SK-N-SH (cell line): ENCODE measurements at regions not wholly inside any gene's neighbourhood (a gene's known extent, or its start where the extent isn't known, plus 50 kb on each side); places are given as distances from the start of the nearest gene placed in this dataset.

Experiments used
- CTCF ChIA-PET: fragments of 300-600, 350-600 bp; formaldehyde crosslinking; extraction: SDS; loops from one replicate; lab custom pipeline; 2021; lab: Yijun Ruan, JAX
- POLR2A ChIA-PET: fragments of 350-600 bp; sonication (Branson Sonifier 250); formaldehyde crosslinking; extraction: SDS; loops from one replicate; lab custom pipeline; 2020; ENCODE audit warnings: antibody characterized with exemption, inconsistent platforms; lab: Yijun Ruan, JAX
- DNase-seq: peaks from one replicate; pipeline ENCODE4 v3.0.0; 2012
- H2AFZ ChIP-seq: fragments of 200-600 bp; sonication (generic); 2 replicates; pipeline ENCODE4 v1.8.1; 2016; ENCODE audit warnings: antibody characterized with exemption, mild to moderate bottlenecking, low read depth
- H3F3A ChIP-seq: fragments of 200-600 bp; sonication (generic); replicated peaks from 2 replicates; pipeline ENCODE3; 2016; ENCODE audit warnings: antibody characterized with exemption, mild to moderate bottlenecking; ENCODE audit not compliant: insufficient read depth
- H3K27ac ChIP-seq, 2 experiments: fragments of 200-500 bp in 1 of 2; fragments of 200-600 bp in 1 of 2; sonication (Bioruptor generic) in 1 of 2; sonication (generic), shearing (Covaris generic) in 1 of 2; 2 replicates each; pipeline versions ENCODE4 v1.5.1 to v1.6.1; 2014 to 2016; ENCODE audit warnings: low read depth in 2 of 2, inconsistent platforms in 1 of 2, low read length in 1 of 2, mild to moderate bottlenecking in 1 of 2, mixed read lengths in 1 of 2
- H3K27me3 ChIP-seq: fragments of 200-600 bp; sonication (generic), shearing (Covaris generic); 2 replicates; pipeline ENCODE4 v1.6.1; 2016; ENCODE audit warnings: mixed run types; ENCODE audit not compliant: insufficient read depth
- H3K36me3 ChIP-seq, 2 experiments: fragments of 200-500 bp in 1 of 2; fragments of 200-600 bp in 1 of 2; sonication (Bioruptor generic) in 1 of 2; sonication (generic) in 1 of 2; replicated peaks in 1 of 2; 2 replicates each; pipeline versions ENCODE3 to v1.5.1; 2014 to 2016; ENCODE audit warnings: low read length in 1 of 2, mild to moderate bottlenecking in 1 of 2; ENCODE audit not compliant: insufficient read depth in 2 of 2, control insufficient read depth in 1 of 2
- H3K4me1 ChIP-seq, 2 experiments: fragments of 200-500 bp in 1 of 2; fragments of 200-600 bp in 1 of 2; sonication (Bioruptor generic) in 1 of 2; sonication (generic), shearing (Covaris generic) in 1 of 2; 2 replicates each; pipeline versions ENCODE4 v1.5.1 to v1.6.1; 2014 to 2016; ENCODE audit warnings: low read depth in 1 of 2, low read length in 1 of 2, mixed run types in 1 of 2; ENCODE audit not compliant: insufficient read depth in 2 of 2, control insufficient read depth in 1 of 2
- H3K4me2 ChIP-seq: fragments of 200-600 bp; sonication (generic), shearing (Covaris generic); 2 replicates; pipeline ENCODE4 v1.6.1; 2017; ENCODE audit warnings: mixed run types
- H3K4me3 ChIP-seq, 2 experiments: fragments of 200-500 bp in 1 of 2; fragments of 200-600 bp in 1 of 2; sonication (Bioruptor generic) in 1 of 2; sonication (generic), shearing (Covaris generic) in 1 of 2; 2 replicates each; pipeline versions ENCODE4 v1.5.1 to v1.8.1; 2014 to 2016; ENCODE audit warnings: low read depth in 2 of 2, inconsistent platforms in 1 of 2, low read length in 1 of 2, mild to moderate bottlenecking in 1 of 2, mixed read lengths in 1 of 2, moderate library complexity in 1 of 2
- H3K79me2 ChIP-seq: fragments of 200-600 bp; sonication (generic); 2 replicates; pipeline ENCODE4 v1.8.1; 2017; ENCODE audit warnings: mild to moderate bottlenecking; ENCODE audit not compliant: insufficient read depth
- H3K9ac ChIP-seq: fragments of 200-600 bp; sonication (generic); 2 replicates; pipeline ENCODE4 v1.6.1; 2017; ENCODE audit warnings: mixed run types
- H3K9me2 ChIP-seq: fragments of 200-600 bp; sonication (generic); 2 replicates; pipeline ENCODE4 v1.6.1; 2017; ENCODE audit warnings: mixed run types
- H3K9me3 ChIP-seq: fragments of 200-600 bp; sonication (generic); 2 replicates; pipeline ENCODE4 v1.6.1; 2017; ENCODE audit warnings: mixed run types, mild to moderate bottlenecking, moderate library complexity
- H4K20me1 ChIP-seq: fragments of 200-600 bp; sonication (generic); 2 replicates; pipeline ENCODE4 v1.6.1; 2017; ENCODE audit warnings: mild to moderate bottlenecking, mixed run types; ENCODE audit not compliant: insufficient read depth
- CHD2 ChIP-seq: fragments of 150-350 bp; IDR thresholded peaks from 2 replicates; pipeline ENCODE4 v1.6.1; 2018; ENCODE audit warnings: low read length; ENCODE audit not compliant: partially characterized antibody
- FOSL2 ChIP-seq: IDR thresholded peaks from 2 replicates; pipeline ENCODE4 v1.4.0; 2012; ENCODE audit warnings: low read depth, mild to moderate bottlenecking, moderate library complexity, borderline replicate concordance
- FOXJ3 ChIP-seq: sonication (generic); formaldehyde crosslinking; IDR thresholded peaks from 2 replicates; pipeline ENCODE4 v1.5.1; 2020; ENCODE audit warnings: mild to moderate bottlenecking, missing genetic modification reagents
- RAD21 ChIP-seq: IDR thresholded peaks from 2 replicates; pipeline ENCODE4 v1.6.1; 2012; ENCODE audit warnings: mild to moderate bottlenecking, low read length
- SIN3A ChIP-seq: IDR thresholded peaks from 2 replicates; pipeline ENCODE4 v1.6.1; 2012; ENCODE audit warnings: low read depth, mild to moderate bottlenecking, low read length, moderate library complexity, borderline replicate concordance
- TAF1 ChIP-seq: IDR thresholded peaks from 2 replicates; pipeline ENCODE4 v1.6.1; 2012; ENCODE audit warnings: low read depth, mild to moderate bottlenecking, low read length, moderate library complexity, borderline replicate concordance
- WGBS: methylation state at CpG from one replicate; pipeline ENCODE4 v1.1.6; 2017; ENCODE audit warnings: low lambda C conversion rate; 5-methylcytosine and 5-hydroxymethylcytosine counted together
- TF ChIP-seq, protein P1 (sequence below): IDR thresholded peaks from 2 replicates; pipeline ENCODE4; 2012
- TF ChIP-seq, protein P2 (sequence below): IDR thresholded peaks from 2 replicates; pipeline ENCODE4 v1.6.1; 2012; ENCODE audit warnings: mild to moderate bottlenecking, low read depth, low read length, moderate library complexity
- TF ChIP-seq, protein P3 (sequence below): IDR thresholded peaks from 2 replicates; pipeline ENCODE4 v1.4.0; 2012; ENCODE audit warnings: low read depth, borderline replicate concordance
- TF ChIP-seq, protein P4 (sequence below): fragments of 200-600 bp; sonication (generic); IDR thresholded peaks from 2 replicates; pipeline ENCODE4 v1.6.1; 2017; ENCODE audit warnings: antibody characterized with exemption, mild to moderate bottlenecking, moderate library complexity

DNA sequence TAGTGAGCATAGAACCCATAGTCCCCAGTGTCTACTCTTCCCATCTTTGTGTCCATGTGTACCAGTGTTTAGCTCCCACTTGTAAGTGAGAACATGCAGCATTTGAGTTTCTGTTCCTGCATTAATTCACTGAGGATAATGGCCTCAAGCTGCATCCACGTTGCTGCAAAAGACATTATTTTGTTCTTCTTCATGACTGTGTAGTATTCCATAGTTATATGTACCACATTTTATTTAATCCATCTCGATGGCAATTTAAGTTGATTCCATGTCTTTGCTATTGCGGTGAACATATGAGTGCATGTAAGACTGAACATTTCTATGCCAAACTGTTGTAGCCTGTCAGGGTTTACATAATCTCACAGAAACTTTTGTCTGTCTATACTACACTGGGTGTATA is 237.2 kb downstream of the IPO8 start:
- Histone ChIP-seq H3K4me2 (no peak overlapping the region), H3K4me1 (no peaks in the 10 kb centered on the region), H3F3A (no peaks in the 10 kb centered on the region), H3K79me2 (no peaks in the 10 kb centered on the region), H3K4me3 (no peak overlapping the region), H3K27me3 (no peaks in the 10 kb centered on the region), H4K20me1 (no peaks in the 10 kb centered on the region), H2AFZ (no peak overlapping the region), H3K27ac (no peak overlapping the region), H3K36me3 (no peaks in the 10 kb centered on the region), H3K9me3 (no peaks in the 10 kb centered on the region), H3K9ac (no peak overlapping the region), H3K9me2 (no peaks in the 10 kb centered on the region)
- 27% methylated on average over 3 of the region's 3 CpGs for WGBS
- ChIA-PET POLR2A (no interaction called here), CTCF (interaction anchor here (1.2 to 2.6 kb wide), 4 partner anchors 9 to 939 kb away, joined by 3 to 6 read pairs (median 5); no protein-coding TSS in a partner anchor)
- DNase-seq = no peak
- TF ChIP-seq TAF1 (no peak), FOXJ3 (no peak), FOSL2 (no peak), SIN3A (no peak)
- TF ChIP-seq, protein P1, sequence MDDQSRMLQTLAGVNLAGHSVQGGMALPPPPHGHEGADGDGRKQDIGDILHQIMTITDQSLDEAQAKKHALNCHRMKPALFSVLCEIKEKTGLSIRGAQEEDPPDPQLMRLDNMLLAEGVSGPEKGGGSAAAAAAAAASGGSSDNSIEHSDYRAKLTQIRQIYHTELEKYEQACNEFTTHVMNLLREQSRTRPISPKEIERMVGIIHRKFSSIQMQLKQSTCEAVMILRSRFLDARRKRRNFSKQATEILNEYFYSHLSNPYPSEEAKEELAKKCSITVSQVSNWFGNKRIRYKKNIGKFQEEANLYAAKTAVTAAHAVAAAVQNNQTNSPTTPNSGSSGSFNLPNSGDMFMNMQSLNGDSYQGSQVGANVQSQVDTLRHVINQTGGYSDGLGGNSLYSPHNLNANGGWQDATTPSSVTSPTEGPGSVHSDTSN = no peak
- TF ChIP-seq, protein P2, sequence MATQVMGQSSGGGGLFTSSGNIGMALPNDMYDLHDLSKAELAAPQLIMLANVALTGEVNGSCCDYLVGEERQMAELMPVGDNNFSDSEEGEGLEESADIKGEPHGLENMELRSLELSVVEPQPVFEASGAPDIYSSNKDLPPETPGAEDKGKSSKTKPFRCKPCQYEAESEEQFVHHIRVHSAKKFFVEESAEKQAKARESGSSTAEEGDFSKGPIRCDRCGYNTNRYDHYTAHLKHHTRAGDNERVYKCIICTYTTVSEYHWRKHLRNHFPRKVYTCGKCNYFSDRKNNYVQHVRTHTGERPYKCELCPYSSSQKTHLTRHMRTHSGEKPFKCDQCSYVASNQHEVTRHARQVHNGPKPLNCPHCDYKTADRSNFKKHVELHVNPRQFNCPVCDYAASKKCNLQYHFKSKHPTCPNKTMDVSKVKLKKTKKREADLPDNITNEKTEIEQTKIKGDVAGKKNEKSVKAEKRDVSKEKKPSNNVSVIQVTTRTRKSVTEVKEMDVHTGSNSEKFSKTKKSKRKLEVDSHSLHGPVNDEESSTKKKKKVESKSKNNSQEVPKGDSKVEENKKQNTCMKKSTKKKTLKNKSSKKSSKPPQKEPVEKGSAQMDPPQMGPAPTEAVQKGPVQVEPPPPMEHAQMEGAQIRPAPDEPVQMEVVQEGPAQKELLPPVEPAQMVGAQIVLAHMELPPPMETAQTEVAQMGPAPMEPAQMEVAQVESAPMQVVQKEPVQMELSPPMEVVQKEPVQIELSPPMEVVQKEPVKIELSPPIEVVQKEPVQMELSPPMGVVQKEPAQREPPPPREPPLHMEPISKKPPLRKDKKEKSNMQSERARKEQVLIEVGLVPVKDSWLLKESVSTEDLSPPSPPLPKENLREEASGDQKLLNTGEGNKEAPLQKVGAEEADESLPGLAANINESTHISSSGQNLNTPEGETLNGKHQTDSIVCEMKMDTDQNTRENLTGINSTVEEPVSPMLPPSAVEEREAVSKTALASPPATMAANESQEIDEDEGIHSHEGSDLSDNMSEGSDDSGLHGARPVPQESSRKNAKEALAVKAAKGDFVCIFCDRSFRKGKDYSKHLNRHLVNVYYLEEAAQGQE = no peak
- TF ChIP-seq, protein P3, sequence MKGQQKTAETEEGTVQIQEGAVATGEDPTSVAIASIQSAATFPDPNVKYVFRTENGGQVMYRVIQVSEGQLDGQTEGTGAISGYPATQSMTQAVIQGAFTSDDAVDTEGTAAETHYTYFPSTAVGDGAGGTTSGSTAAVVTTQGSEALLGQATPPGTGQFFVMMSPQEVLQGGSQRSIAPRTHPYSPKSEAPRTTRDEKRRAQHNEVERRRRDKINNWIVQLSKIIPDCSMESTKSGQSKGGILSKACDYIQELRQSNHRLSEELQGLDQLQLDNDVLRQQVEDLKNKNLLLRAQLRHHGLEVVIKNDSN = no peak

DNA sequence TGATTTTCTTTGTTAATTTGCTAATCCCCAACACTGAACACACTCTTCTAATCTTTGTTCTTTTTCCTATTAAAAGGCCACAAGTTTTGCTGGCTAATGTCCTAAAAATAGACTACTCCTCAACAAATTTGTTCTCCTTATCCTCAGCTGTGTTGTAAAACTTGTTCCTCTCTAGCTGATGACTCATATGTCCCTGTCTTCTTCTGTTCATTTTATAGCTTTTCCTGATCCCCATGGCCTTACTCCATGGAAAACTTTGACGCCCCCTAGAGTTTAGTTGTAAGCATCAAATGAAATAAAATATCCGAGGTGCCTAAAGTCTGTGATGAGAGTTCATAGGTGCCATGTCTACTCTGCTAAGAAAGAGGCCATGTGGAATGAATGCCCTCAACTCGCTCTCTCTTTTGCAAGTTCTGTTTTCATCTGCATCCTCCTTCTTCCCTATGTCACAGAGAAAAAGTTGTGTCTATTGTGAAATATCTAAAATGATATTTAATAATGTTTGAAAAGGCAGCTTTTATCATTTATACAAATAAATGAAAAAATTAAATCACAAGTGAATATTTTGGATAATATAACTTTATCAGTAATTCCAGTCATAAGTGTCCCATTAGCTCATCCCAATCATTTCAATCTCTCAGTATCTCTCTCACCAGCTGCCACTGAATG is 237.9 kb downstream of the IPO8 start:
- no peak overlapping the region for H3K27ac ChIP-seq
- CTCF ChIA-PET = interaction anchor here (0.6 to 2.6 kb wide), 7 partner anchors 8 to 938 kb away, joined by 3 to 6 read pairs (median 5); no protein-coding TSS in a partner anchor
- H3K4me1 ChIP-seq = no peaks in the 10 kb centered on the region
- TF ChIP-seq, protein P4, sequence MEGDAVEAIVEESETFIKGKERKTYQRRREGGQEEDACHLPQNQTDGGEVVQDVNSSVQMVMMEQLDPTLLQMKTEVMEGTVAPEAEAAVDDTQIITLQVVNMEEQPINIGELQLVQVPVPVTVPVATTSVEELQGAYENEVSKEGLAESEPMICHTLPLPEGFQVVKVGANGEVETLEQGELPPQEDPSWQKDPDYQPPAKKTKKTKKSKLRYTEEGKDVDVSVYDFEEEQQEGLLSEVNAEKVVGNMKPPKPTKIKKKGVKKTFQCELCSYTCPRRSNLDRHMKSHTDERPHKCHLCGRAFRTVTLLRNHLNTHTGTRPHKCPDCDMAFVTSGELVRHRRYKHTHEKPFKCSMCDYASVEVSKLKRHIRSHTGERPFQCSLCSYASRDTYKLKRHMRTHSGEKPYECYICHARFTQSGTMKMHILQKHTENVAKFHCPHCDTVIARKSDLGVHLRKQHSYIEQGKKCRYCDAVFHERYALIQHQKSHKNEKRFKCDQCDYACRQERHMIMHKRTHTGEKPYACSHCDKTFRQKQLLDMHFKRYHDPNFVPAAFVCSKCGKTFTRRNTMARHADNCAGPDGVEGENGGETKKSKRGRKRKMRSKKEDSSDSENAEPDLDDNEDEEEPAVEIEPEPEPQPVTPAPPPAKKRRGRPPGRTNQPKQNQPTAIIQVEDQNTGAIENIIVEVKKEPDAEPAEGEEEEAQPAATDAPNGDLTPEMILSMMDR = peak; percentile 57
- peak; percentile 48 for TF ChIP-seq RAD21
- TF ChIP-seq CHD2 = no peak
- TF ChIP-seq FOSL2 = peak; percentile 17; the same call in 1 of the 2 replicates
- H3F3A ChIP-seq = no peaks in the 10 kb centered on the region
- H3K9ac ChIP-seq = no peak overlapping the region
- H3K27me3 ChIP-seq = no peaks in the 10 kb centered on the region
- DNase-seq = peak; percentile 14
- H3K36me3 ChIP-seq = no peaks in the 10 kb centered on the region
- POLR2A ChIA-PET = no interaction called here
- no peak overlapping the region for H3K4me3 ChIP-seq
- no peaks in the 10 kb centered on the region for H3K9me2 ChIP-seq
- no peaks in the 10 kb centered on the region for H3K79me2 ChIP-seq
- H3K4me2 ChIP-seq = no peak overlapping the region
- no peaks in the 10 kb centered on the region for H3K9me3 ChIP-seq
- H2AFZ ChIP-seq = peak overlapping the region; percentile 11; the same call in 1 of the 2 replicates
- H4K20me1 ChIP-seq = no peaks in the 10 kb centered on the region
- WGBS = 14% methylated on average over 3 of the region's 3 CpGs
